GM12864 (cell line): ENCODE measurements at regions not wholly inside any gene's neighbourhood (a gene's known extent, or its start where the extent isn't known, plus 50 kb on each side); places are given as distances from the start of the nearest gene placed in this dataset.

Experiments
- DNase-seq: peaks from one replicate; pipeline ENCODE4 v3.0.0-alpha.2; 2011; ENCODE audit warnings: low read depth
- H3K4me3 ChIP-seq: 2 replicates; pipeline ENCODE4 v1.5.1; 2011; ENCODE audit warnings: mild to moderate bottlenecking, low read depth, low read length, control low read depth
- TF ChIP-seq, protein P1 (sequence below): IDR thresholded peaks from 2 replicates; pipeline ENCODE4 v1.5.1; 2011; ENCODE audit warnings: low read depth, mild to moderate bottlenecking, moderate library complexity, low read length, control low read depth, inconsistent platforms; ENCODE audit errors: missing control alignments

- TF ChIP-seq, protein P1, sequence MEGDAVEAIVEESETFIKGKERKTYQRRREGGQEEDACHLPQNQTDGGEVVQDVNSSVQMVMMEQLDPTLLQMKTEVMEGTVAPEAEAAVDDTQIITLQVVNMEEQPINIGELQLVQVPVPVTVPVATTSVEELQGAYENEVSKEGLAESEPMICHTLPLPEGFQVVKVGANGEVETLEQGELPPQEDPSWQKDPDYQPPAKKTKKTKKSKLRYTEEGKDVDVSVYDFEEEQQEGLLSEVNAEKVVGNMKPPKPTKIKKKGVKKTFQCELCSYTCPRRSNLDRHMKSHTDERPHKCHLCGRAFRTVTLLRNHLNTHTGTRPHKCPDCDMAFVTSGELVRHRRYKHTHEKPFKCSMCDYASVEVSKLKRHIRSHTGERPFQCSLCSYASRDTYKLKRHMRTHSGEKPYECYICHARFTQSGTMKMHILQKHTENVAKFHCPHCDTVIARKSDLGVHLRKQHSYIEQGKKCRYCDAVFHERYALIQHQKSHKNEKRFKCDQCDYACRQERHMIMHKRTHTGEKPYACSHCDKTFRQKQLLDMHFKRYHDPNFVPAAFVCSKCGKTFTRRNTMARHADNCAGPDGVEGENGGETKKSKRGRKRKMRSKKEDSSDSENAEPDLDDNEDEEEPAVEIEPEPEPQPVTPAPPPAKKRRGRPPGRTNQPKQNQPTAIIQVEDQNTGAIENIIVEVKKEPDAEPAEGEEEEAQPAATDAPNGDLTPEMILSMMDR, result no peak
- no peak for DNase-seq
- no peak overlapping the region for H3K4me3 ChIP-seq
These were observed 220.5 kb upstream of the TBX3 start for GRCh38 chr12:114904254-114905003.

DNA sequence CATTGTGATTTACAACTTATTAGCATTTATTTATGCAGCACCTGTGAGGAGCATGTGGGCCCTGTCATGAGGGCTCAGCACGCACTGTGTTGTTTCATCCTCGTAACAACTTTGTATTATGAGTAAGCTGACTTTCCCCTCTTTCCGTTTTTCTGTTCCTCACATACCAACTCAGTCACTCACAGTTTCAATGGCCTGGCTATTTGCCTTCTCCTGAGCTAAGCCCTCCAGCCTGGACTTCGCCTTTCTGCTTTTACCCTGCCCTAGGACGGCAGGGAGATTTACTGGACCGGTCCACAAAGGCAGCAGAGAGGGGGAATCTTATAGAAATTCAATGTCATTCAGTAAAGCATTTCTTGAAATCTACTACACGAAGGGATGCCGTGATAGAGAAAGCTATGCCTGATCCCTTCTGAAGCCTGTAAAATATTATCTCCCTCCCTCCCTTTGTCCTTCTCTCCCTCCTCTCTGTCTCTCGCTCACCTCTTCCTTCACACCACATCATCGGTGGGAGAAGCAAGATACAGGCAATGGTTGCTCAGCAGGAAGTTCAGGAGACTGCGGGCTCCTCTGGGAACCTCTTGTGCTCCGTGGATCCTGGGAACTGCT lies 219.2 kb upstream of the TBX3 start:
- TF ChIP-seq, protein P1, result no peak
- no peak for DNase-seq
- H3K4me3 ChIP-seq, result no peak overlapping the region

- TF ChIP-seq, protein P1, result no peak
- no peak overlapping the region for H3K4me3 ChIP-seq
- no peak for DNase-seq
These were observed 218.7 kb upstream of the TBX3 start for GRCh38 chr12:114902665-114903064.

DNA sequence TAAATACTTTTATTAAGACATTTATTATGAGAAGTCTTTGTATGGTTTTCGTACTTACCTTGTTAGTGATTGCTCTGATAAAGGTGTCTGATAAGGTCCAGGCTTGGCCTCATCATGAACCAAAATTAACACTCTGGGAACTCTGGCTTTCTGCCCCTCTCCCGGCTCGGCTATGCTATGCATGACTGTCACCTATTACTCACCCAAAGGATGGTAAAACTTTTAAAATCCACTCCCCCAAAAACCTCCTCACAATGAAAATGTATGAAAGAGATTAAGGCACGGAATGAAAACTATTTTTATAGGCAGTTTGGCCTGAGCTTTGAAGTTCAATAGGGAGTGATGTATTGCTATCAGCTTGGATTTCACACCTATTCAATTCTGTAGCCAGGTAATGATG lies 217.3 kb upstream of the TBX3 start:
- TF ChIP-seq, protein P1, result no peak
- no peak overlapping the region for H3K4me3 ChIP-seq
- DNase-seq, result no peak

GRCh38 chr12:114898159-114898558 lies 214.2 kb upstream of the TBX3 start:
- DNase-seq, result no peak
- TF ChIP-seq, protein P1, result no peak
- H3K4me3 ChIP-seq, result no peak overlapping the region

DNA sequence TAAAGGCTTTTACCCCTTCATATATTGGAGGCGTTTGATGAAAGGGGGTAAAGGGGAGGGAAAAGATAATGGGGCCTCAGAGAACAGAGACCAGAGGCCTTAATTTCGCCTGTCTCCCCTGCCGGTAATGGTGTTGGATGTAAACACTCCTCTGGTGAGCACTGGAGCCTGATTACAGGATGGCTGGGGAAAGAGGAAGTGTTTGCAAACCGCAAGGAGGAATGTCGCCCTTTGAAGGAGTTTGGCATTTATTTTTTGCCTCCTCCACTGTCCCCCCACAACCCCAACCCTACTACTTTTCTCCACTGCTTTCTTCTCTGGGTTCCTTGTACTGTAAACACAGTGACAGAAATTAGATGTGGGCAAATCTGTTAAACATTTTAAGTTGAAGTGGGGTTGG lies 211.9 kb upstream of the TBX3 start:
- no peak overlapping the region for H3K4me3 ChIP-seq
- TF ChIP-seq, protein P1, result no peak
- no peak for DNase-seq

GRCh38 chr12:114895081-114895480 lies 211.1 kb upstream of the TBX3 start:
- TF ChIP-seq, protein P1, result no peak
- DNase-seq, result no peak
- no peak overlapping the region for H3K4me3 ChIP-seq
